Activated T-cell treated with anti-CD3 and anti-CD28 coated beads, Interleukin-2, amount 50 U/mL, for 24 hours (primary cell): ENCODE measurements at regions not wholly inside any gene's neighbourhood (a gene's known extent, or its start where the extent isn't known, plus 50 kb on each side); places are given as distances from the start of the nearest gene placed in this dataset.

Experiments
- DNase-seq: peaks from one replicate; pipeline ENCODE4 v3.0.0-alpha.2; 2020
- H3K27ac Mint-ChIP-seq: 2 replicates; pipeline ENCODE4 v1.8.0; 2020; ENCODE audit warnings: mild to moderate bottlenecking, mixed read lengths
- H3K27me3 Mint-ChIP-seq: 2 replicates; pipeline ENCODE4 v1.8.0; 2020; ENCODE audit warnings: mixed read lengths
- H3K36me3 Mint-ChIP-seq: 2 replicates; pipeline ENCODE4 v1.8.0; 2020; ENCODE audit warnings: low read depth, mixed read lengths
- H3K4me1 Mint-ChIP-seq: 2 replicates; pipeline ENCODE4 v1.8.0; 2020; ENCODE audit warnings: low read depth, mixed read lengths
- H3K4me3 Mint-ChIP-seq: 2 replicates; pipeline ENCODE4 v1.8.0; 2020; ENCODE audit warnings: mild to moderate bottlenecking, moderate library complexity, mixed read lengths
- H3K9me3 Mint-ChIP-seq: 2 replicates; pipeline ENCODE4 v1.8.0; 2020; ENCODE audit warnings: mixed read lengths

- Mint-ChIP-seq H3K27me3 (no peaks in the 10 kb centered on the region), H3K4me1 (peaks cover 18% of the 10 kb centered on the region), H3K9me3 (no peaks in the 10 kb centered on the region), H3K27ac (no peak overlapping the region), H3K4me3 (no peak overlapping the region), H3K36me3 (no peaks in the 10 kb centered on the region)
- DNase-seq = no peak
Measured at GRCh38 chr3:177932750-177933660, 603.2 kb upstream of the KCNMB2 start.

GRCh38 chr3:177934001-177934891 is 602.0 kb upstream of the KCNMB2 start:
- peaks cover 6% of the 10 kb centered on the region for H3K4me1 Mint-ChIP-seq
- no peak overlapping the region for H3K4me3 Mint-ChIP-seq
- no peak for DNase-seq
- no peaks in the 10 kb centered on the region for H3K36me3 Mint-ChIP-seq
- no peaks in the 10 kb centered on the region for H3K9me3 Mint-ChIP-seq
- H3K27me3 Mint-ChIP-seq = no peaks in the 10 kb centered on the region
- no peak overlapping the region for H3K27ac Mint-ChIP-seq

- Mint-ChIP-seq H3K4me1 (no peaks in the 10 kb centered on the region), H3K4me3 (no peak overlapping the region), H3K27me3 (no peaks in the 10 kb centered on the region), H3K27ac (no peak overlapping the region), H3K9me3 (no peaks in the 10 kb centered on the region), H3K36me3 (no peaks in the 10 kb centered on the region)
- DNase-seq = no peak
Measured at GRCh38 chr3:177935047-177935446, 601.2 kb upstream of the KCNMB2 start.

- DNase-seq = no peak
- Mint-ChIP-seq H3K27me3 (no peaks in the 10 kb centered on the region), H3K27ac (no peak overlapping the region), H3K4me3 (no peak overlapping the region), H3K4me1 (no peaks in the 10 kb centered on the region), H3K36me3 (no peaks in the 10 kb centered on the region), H3K9me3 (no peaks in the 10 kb centered on the region)
Measured at GRCh38 chr3:177936721-177937120, 599.5 kb upstream of the KCNMB2 start.

- H3K36me3 Mint-ChIP-seq = peaks cover 2% of the 10 kb centered on the region
- no peak for DNase-seq
- no peaks in the 10 kb centered on the region for H3K27me3 Mint-ChIP-seq
- H3K4me1 Mint-ChIP-seq = peaks cover 36% of the 10 kb centered on the region
- H3K4me3 Mint-ChIP-seq = no peak overlapping the region
- H3K9me3 Mint-ChIP-seq = peaks cover 3% of the 10 kb centered on the region
- no peak overlapping the region for H3K27ac Mint-ChIP-seq
Measured at GRCh38 chr3:177942911-177943310, 593.3 kb upstream of the KCNMB2 start.

- peaks cover 36% of the 10 kb centered on the region for H3K4me1 Mint-ChIP-seq
- H3K27me3 Mint-ChIP-seq = no peaks in the 10 kb centered on the region
- H3K4me3 Mint-ChIP-seq = no peak overlapping the region
- H3K9me3 Mint-ChIP-seq = peaks cover 3% of the 10 kb centered on the region
- H3K27ac Mint-ChIP-seq = peak overlapping the region; percentile 62
- DNase-seq = no peak
- H3K36me3 Mint-ChIP-seq = peaks cover 2% of the 10 kb centered on the region
Measured at GRCh38 chr3:177944228-177944661, 592.0 kb upstream of the KCNMB2 start.

- no peak overlapping the region for H3K27ac Mint-ChIP-seq
- H3K4me1 Mint-ChIP-seq = peaks cover 36% of the 10 kb centered on the region
- no peaks in the 10 kb centered on the region for H3K27me3 Mint-ChIP-seq
- DNase-seq = no peak
- H3K4me3 Mint-ChIP-seq = no peak overlapping the region
- peaks cover 2% of the 10 kb centered on the region for H3K36me3 Mint-ChIP-seq
- peaks cover 3% of the 10 kb centered on the region for H3K9me3 Mint-ChIP-seq
Measured at GRCh38 chr3:177946048-177946447, 590.2 kb upstream of the KCNMB2 start.

- H3K27ac Mint-ChIP-seq = no peak overlapping the region
- DNase-seq = no peak
- peaks cover 3% of the 10 kb centered on the region for H3K9me3 Mint-ChIP-seq
- no peaks in the 10 kb centered on the region for H3K27me3 Mint-ChIP-seq
- no peak overlapping the region for H3K4me3 Mint-ChIP-seq
- peaks cover 36% of the 10 kb centered on the region for H3K4me1 Mint-ChIP-seq
- peaks cover 2% of the 10 kb centered on the region for H3K36me3 Mint-ChIP-seq
Measured at GRCh38 chr3:177946497-177946896, 589.7 kb upstream of the KCNMB2 start.

GRCh38 chr3:177946936-177947335 is 589.3 kb upstream of the KCNMB2 start:
- Mint-ChIP-seq H3K4me1 (peaks cover 36% of the 10 kb centered on the region), H3K4me3 (no peak overlapping the region)
- DNase-seq = no peak

GRCh38 chr3:177947901-177948300 is 588.3 kb upstream of the KCNMB2 start:
- Mint-ChIP-seq H3K9me3 (peaks cover 3% of the 10 kb centered on the region), H3K4me3 (no peak overlapping the region), H3K36me3 (peaks cover 2% of the 10 kb centered on the region), H3K4me1 (peaks cover 29% of the 10 kb centered on the region), H3K27me3 (no peaks in the 10 kb centered on the region), H3K27ac (no peak overlapping the region)
- no peak for DNase-seq

More at GRCh38 chr3:177946936-177947335, 589.3 kb upstream of the KCNMB2 start:
- Mint-ChIP-seq H3K27ac (no peak overlapping the region), H3K9me3 (peaks cover 3% of the 10 kb centered on the region), H3K36me3 (peaks cover 2% of the 10 kb centered on the region), H3K27me3 (no peaks in the 10 kb centered on the region)

- Mint-ChIP-seq H3K27ac (no peak overlapping the region), H3K9me3 (peaks cover 1% of the 10 kb centered on the region), H3K27me3 (no peaks in the 10 kb centered on the region), H3K4me1 (peaks cover 19% of the 10 kb centered on the region), H3K36me3 (peaks cover 2% of the 10 kb centered on the region), H3K4me3 (no peak overlapping the region)
- no peak for DNase-seq
Measured at GRCh38 chr3:177948716-177949425, 587.4 kb upstream of the KCNMB2 start.

- H3K9me3 Mint-ChIP-seq = no peaks in the 10 kb centered on the region
- no peaks in the 10 kb centered on the region for H3K27me3 Mint-ChIP-seq
- no peak overlapping the region for H3K27ac Mint-ChIP-seq
- no peaks in the 10 kb centered on the region for H3K36me3 Mint-ChIP-seq
- no peak for DNase-seq
- peaks cover 2% of the 10 kb centered on the region for H3K4me1 Mint-ChIP-seq
- no peak overlapping the region for H3K4me3 Mint-ChIP-seq
Measured at GRCh38 chr3:177959188-177959587, 577.0 kb upstream of the KCNMB2 start.

- H3K27ac Mint-ChIP-seq = no peak overlapping the region
- DNase-seq = no peak
- no peak overlapping the region for H3K4me3 Mint-ChIP-seq
- no peaks in the 10 kb centered on the region for H3K4me1 Mint-ChIP-seq
- no peaks in the 10 kb centered on the region for H3K27me3 Mint-ChIP-seq
- H3K9me3 Mint-ChIP-seq = no peaks in the 10 kb centered on the region
- no peaks in the 10 kb centered on the region for H3K36me3 Mint-ChIP-seq
Measured at GRCh38 chr3:177960014-177960413, 576.2 kb upstream of the KCNMB2 start.

GRCh38 chr3:177960722-177961121 is 575.5 kb upstream of the KCNMB2 start:
- H3K4me3 Mint-ChIP-seq = no peak overlapping the region
- no peaks in the 10 kb centered on the region for H3K36me3 Mint-ChIP-seq
- no peak for DNase-seq
- no peaks in the 10 kb centered on the region for H3K9me3 Mint-ChIP-seq
- H3K27ac Mint-ChIP-seq = no peak overlapping the region
- H3K4me1 Mint-ChIP-seq = no peaks in the 10 kb centered on the region
- no peaks in the 10 kb centered on the region for H3K27me3 Mint-ChIP-seq
